T-cell (primary cell): ENCODE measurements at regions not wholly inside any gene's neighbourhood (a gene's known extent, or its start where the extent isn't known, plus 50 kb on each side); places are given as distances from the start of the nearest gene placed in this dataset.
"Not testable (repeated sequence)": the region's sequence is repeated elsewhere in the genome, so short reads cannot be mapped to it uniquely, and the experiment has no call there.

Experiments
- ATAC-seq, 4 experiments: fragments of 200-7000 bp in 3 of 4; fragments of 150-1000 bp in 1 of 4; cut with Tn5 transposase; replicated peaks in 1 of 4; 1 replicate in 3 of 4; 2 replicates in 1 of 4; pipeline ENCODE4 v1.10.0; 2021; ENCODE audit warnings: moderate library complexity in 3 of 4, mild to moderate bottlenecking in 2 of 4, moderate number of reproducible peaks in 1 of 4
- CTCF ChIA-PET, 2 donors: fragments of 300-600 bp; sonication (Branson Sonifier 250); formaldehyde crosslinking; loops; one replicate each; lab custom pipeline; 2022; ENCODE audit warnings: antibody characterized with exemption in 2 of 2; lab: Charles Lee
- POLR2A ChIA-PET, 2 donors: fragments of 300-600 bp; sonication (Branson Sonifier 250); formaldehyde crosslinking; loops; one replicate each; lab custom pipeline; 2022; ENCODE audit warnings: antibody characterized with exemption in 2 of 2; lab: Charles Lee
- DNase-seq, 35 experiments: peaks; one replicate each; pipeline versions ENCODE4 v3.0.0 to v3.0.0-alpha.2; 2013 to 2023
- H3K27ac ChIP-seq: one replicate; pipeline ENCODE4 v1.5.1; 2013; ENCODE audit warnings: low read length
- H3K27me3 ChIP-seq, 2 experiments: replicated peaks in 1 of 2; 1 replicate in 1 of 2; 2 replicates in 1 of 2; pipeline versions ENCODE4 v1.6.1 to v1.7.0; 2013; ENCODE audit warnings: low read length in 1 of 2, mixed read lengths in 1 of 2; ENCODE audit not compliant: control insufficient read depth in 2 of 2, insufficient read depth in 2 of 2; ENCODE audit errors: extremely low read depth in 1 of 2
- H3K36me3 ChIP-seq, 2 donors: 1 replicate in 1 of 2; 2 replicates in 1 of 2; pipeline versions ENCODE4 v1.6.1 to v1.7.0; 2013; ENCODE audit warnings: low read length in 1 of 2; ENCODE audit not compliant: control insufficient read depth in 2 of 2, insufficient read depth in 1 of 2; ENCODE audit errors: extremely low read depth in 1 of 2
- H3K4me1 ChIP-seq, 2 experiments: 1 replicate in 1 of 2; 2 replicates in 1 of 2; pipeline versions ENCODE4 v1.6.1 to v1.7.0; 2013; ENCODE audit warnings: low read length in 2 of 2, mixed read lengths in 1 of 2; ENCODE audit not compliant: insufficient read depth in 2 of 2, control insufficient read depth in 1 of 2; ENCODE audit errors: extremely low read depth in 1 of 2
- H3K4me3 ChIP-seq, 2 donors: 1 replicate in 1 of 2; 2 replicates in 1 of 2; pipeline versions ENCODE4 v1.5.1 to v1.7.0; 2013; ENCODE audit warnings: mild to moderate bottlenecking in 2 of 2, low read length in 1 of 2, moderate library complexity in 1 of 2; ENCODE audit not compliant: control insufficient read depth in 1 of 2; ENCODE audit errors: extremely low read depth in 1 of 2
- H3K9me3 ChIP-seq: 2 replicates; pipeline ENCODE4 v1.7.0; 2013
- H3K27ac Mint-ChIP-seq, 2 donors: one replicate each; pipeline ENCODE4 v1.8.0; 2020 to 2021; ENCODE audit warnings: mild to moderate bottlenecking in 2 of 2, mixed read lengths in 2 of 2
- H3K27me3 Mint-ChIP-seq, 2 donors: one replicate each; pipeline ENCODE4 v1.8.0; 2021 to 2022; ENCODE audit warnings: mixed read lengths in 2 of 2
- H3K36me3 Mint-ChIP-seq: one replicate; pipeline ENCODE4 v1.8.0; 2021; ENCODE audit warnings: mixed read lengths
- H3K4me1 Mint-ChIP-seq, 3 donors: one replicate each; pipeline ENCODE4 v1.8.0; 2020 to 2022; ENCODE audit warnings: mixed read lengths in 3 of 3, mild to moderate bottlenecking in 1 of 3
- H3K4me3 Mint-ChIP-seq, 3 donors: one replicate each; pipeline ENCODE4 v1.8.0; 2020 to 2022; ENCODE audit warnings: mild to moderate bottlenecking in 3 of 3, mixed read lengths in 3 of 3, moderate library complexity in 3 of 3
- H3K9me3 Mint-ChIP-seq, 3 donors: one replicate each; pipeline ENCODE4 v1.8.0; 2020 to 2022; ENCODE audit warnings: mixed read lengths in 3 of 3
- WGBS: methylation state at CpG from one replicate; pipeline ENCODE4 v1.1.5; 2013; ENCODE audit warnings: missing lambda C conversion rate; ENCODE audit not compliant: insufficient coverage; 5-methylcytosine and 5-hydroxymethylcytosine counted together

GRCh38 chr7:104264285-104264684 is 56.5 kb upstream of the ORC5 start:
- no peaks in the 10 kb centered on the region for H3K9me3 ChIP-seq
- Mint-ChIP-seq H3K36me3 (no peaks in the 10 kb centered on the region), H3K9me3 (peaks cover 8 to 25% (median 15%) of the 10 kb centered on the region in 3 donors), H3K27me3 (peaks cover 40 to 41% of the 10 kb centered on the region in 2 donors), H3K27ac (no peak overlapping the region), H3K4me3 (no peak overlapping the region), H3K4me1 (no peaks in the 10 kb centered on the region)
- H3K27ac ChIP-seq = no peak overlapping the region
- no peak for ATAC-seq
- no peak for DNase-seq
- POLR2A ChIA-PET = no interaction called here
- no peaks in the 10 kb centered on the region for H3K4me1 ChIP-seq
- CTCF ChIA-PET = no interaction called here
- H3K36me3 ChIP-seq = no peaks in the 10 kb centered on the region
- 74% methylated on average over 3 of the region's 3 CpGs for WGBS
- peaks cover 0 to 7% of the 10 kb centered on the region in 2 experiments for H3K27me3 ChIP-seq
- no peak overlapping the region for H3K4me3 ChIP-seq

DNA sequence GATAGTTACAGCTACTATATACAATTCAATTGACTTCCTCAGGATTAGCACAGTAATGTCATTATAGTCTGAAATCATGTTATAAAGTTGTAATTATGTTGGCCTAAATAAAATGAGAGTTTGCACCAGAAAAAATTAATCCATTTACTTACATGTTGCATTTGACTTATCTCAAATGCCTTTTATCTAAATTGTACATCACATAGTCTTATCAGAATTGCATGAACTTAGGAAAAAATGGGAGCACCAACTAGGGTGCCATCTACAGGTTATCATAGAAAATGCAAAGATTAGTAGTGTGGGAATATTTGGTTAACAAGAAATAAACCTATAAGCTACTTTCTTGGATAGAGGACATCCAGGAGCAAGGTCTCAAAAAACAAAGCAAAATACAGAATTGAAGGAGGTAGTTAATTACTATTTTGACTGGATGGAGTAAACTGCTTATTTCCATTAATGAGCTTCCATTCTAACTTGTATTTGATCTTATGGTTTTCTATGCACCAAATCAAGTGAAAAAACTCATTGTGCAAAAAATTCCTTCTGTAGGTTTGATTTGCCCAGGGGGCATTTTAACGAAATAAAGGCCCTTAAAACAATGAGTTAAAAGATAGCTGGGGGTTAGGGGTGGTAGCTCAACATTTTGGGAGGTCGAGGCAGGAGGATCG is 60.0 kb upstream of the ORC5 start:
- CTCF ChIA-PET = interaction anchor here (0.7 to 1.6 kb wide), 2 partner anchors 36 kb away, joined by 3 to 7 read pairs; no protein-coding TSS in a partner anchor
- H3K4me3 ChIP-seq = no peak overlapping the region
- H3K27me3 Mint-ChIP-seq = peaks cover 22 to 33% of the 10 kb centered on the region in 2 donors
- peaks cover 8 to 19% (median 12%) of the 10 kb centered on the region in 3 donors for H3K9me3 Mint-ChIP-seq
- peaks cover 0 to 7% of the 10 kb centered on the region in 2 experiments for H3K27me3 ChIP-seq
- POLR2A ChIA-PET = interaction anchor here in 1 of 2 donors (0.6 kb wide), 1 partner anchor 663 kb away, joined by 3 read pairs; no protein-coding TSS in a partner anchor
- H3K4me3 Mint-ChIP-seq = no peak overlapping the region
- no peak overlapping the region for H3K27ac ChIP-seq
- no peaks in the 10 kb centered on the region for H3K9me3 ChIP-seq
- no peak for ATAC-seq
- no CpG with 5 or more reads among the region's 3 CpGs for WGBS
- H3K4me1 ChIP-seq = no peaks in the 10 kb centered on the region
- no peaks in the 10 kb centered on the region for H3K36me3 ChIP-seq
- DNase-seq = no peak
- H3K36me3 Mint-ChIP-seq = no peaks in the 10 kb centered on the region
- no peak overlapping the region for H3K27ac Mint-ChIP-seq
- no peaks in the 10 kb centered on the region for H3K4me1 Mint-ChIP-seq

- no peak overlapping the region for H3K27ac Mint-ChIP-seq
- H3K36me3 ChIP-seq = no peaks in the 10 kb centered on the region
- ChIA-PET CTCF (no interaction called here), POLR2A (no interaction called here)
- H3K4me1 ChIP-seq = no peaks in the 10 kb centered on the region
- no peak overlapping the region for H3K4me3 ChIP-seq
- peaks cover 5 to 12% (median 8%) of the 10 kb centered on the region in 3 donors for H3K9me3 Mint-ChIP-seq
- ATAC-seq (no peak), DNase-seq (no peak)
- no peaks in the 10 kb centered on the region for H3K9me3 ChIP-seq
- H3K27me3 Mint-ChIP-seq = peaks cover 26 to 34% of the 10 kb centered on the region in 2 donors
- H3K27me3 ChIP-seq = peaks cover 0 to 9% of the 10 kb centered on the region in 2 experiments
- H3K27ac ChIP-seq = no peak overlapping the region
- no peaks in the 10 kb centered on the region for H3K4me1 Mint-ChIP-seq
- H3K36me3 Mint-ChIP-seq = no peaks in the 10 kb centered on the region
- no peak overlapping the region for H3K4me3 Mint-ChIP-seq
- 0% methylated on average over 1 of the region's 2 CpGs for WGBS
These were observed 56.5 kb upstream of the LHFPL3 start for GRCh38 chr7:104271948-104272347.

DNA sequence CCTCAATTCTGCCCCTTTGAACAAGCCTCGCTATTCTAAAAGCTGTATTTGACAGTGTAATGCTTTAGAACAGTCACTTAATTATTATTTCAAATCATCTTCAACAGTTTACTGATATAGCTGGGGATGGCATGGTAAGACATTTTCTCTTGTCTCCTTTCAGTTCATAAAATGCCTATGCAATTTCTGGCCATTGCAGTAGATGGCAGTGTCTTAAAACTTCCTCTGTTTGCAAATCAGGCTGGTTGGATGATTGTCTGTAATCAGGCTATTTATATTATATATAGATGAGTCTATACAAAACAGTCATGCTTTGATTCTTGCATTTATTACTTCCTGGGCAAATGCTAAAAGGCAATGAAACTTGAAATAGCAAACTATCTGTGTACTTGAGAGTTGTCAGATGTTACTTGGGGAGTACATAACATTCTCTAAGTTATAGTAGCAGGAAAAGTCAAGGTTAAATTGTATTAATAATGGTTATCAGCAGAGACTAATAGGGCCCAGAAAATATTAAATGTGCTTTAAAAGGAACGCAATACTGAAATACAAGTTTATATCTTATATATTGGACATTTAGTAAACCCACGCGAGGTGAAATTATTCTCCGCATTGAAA is 55.5 kb upstream of the LHFPL3 start:
- peaks cover 23 to 31% of the 10 kb centered on the region in 2 donors for H3K27me3 Mint-ChIP-seq
- Histone ChIP-seq H3K4me1 (no peaks in the 10 kb centered on the region), H3K4me3 (no peak overlapping the region), H3K9me3 (no peaks in the 10 kb centered on the region), H3K27ac (no peak overlapping the region), H3K27me3 (peaks cover 0 to 11% of the 10 kb centered on the region in 2 experiments), H3K36me3 (no peaks in the 10 kb centered on the region)
- WGBS = no CpG with 5 or more reads among the region's 5 CpGs
- ATAC-seq = no peak
- CTCF ChIA-PET = no interaction called here
- DNase-seq = peak in 1 of 35 experiments; percentile 3
- no peaks in the 10 kb centered on the region for H3K36me3 Mint-ChIP-seq
- no peaks in the 10 kb centered on the region for H3K4me1 Mint-ChIP-seq
- no peak overlapping the region for H3K4me3 Mint-ChIP-seq
- peaks cover 5 to 12% (median 11%) of the 10 kb centered on the region in 3 donors for H3K9me3 Mint-ChIP-seq
- POLR2A ChIA-PET = no interaction called here
- no peak overlapping the region for H3K27ac Mint-ChIP-seq

- Mint-ChIP-seq H3K27me3 (peaks cover 12 to 13% of the 10 kb centered on the region in 2 donors), H3K9me3 (peaks cover 5 to 15% (median 12%) of the 10 kb centered on the region in 3 donors), H3K36me3 (no peaks in the 10 kb centered on the region), H3K4me1 (no peaks in the 10 kb centered on the region), H3K27ac (no peak overlapping the region), H3K4me3 (no peak overlapping the region)
- Histone ChIP-seq H3K4me3 (no peak overlapping the region), H3K9me3 (no peaks in the 10 kb centered on the region), H3K36me3 (no peaks in the 10 kb centered on the region), H3K27me3 (peaks cover 0 to 4% of the 10 kb centered on the region in 2 experiments), H3K4me1 (no peaks in the 10 kb centered on the region), H3K27ac (no peak overlapping the region)
- ChIA-PET CTCF (interaction anchor here in 1 of 2 donors (0.7 kb wide), 1 partner anchor 369 kb away, joined by 3 read pairs; no protein-coding TSS in a partner anchor), POLR2A (no interaction called here)
- ATAC-seq (no peak), DNase-seq (no peak)
- WGBS = 20% methylated on average over 1 of the region's 3 CpGs
These were observed 52.5 kb upstream of the LHFPL3 start for GRCh38 chr7:104275900-104276299.

DNA sequence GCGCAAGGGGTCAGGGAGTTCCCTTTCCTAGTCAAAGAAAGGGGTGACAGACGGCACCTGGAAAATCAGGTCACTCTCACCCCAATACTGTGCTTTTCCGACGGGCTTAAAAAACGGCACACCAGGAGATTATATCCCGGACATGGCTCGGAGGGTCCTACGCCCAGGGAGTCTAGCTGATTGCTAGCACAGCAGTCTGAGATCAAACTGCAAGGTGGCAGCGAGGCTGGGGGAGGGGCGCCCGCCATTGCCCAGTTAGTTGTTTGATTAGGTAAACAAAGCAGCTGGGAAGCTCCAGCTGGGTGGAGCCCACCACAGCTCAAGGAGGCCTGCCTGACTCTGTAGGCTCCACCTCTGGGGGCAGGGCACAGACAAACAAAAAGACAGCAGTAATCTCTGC is 51.7 kb upstream of the LHFPL3 start:
- H3K4me1 Mint-ChIP-seq, H3K4me1 ChIP-seq, CTCF ChIA-PET, H3K9me3 ChIP-seq, H3K27me3 ChIP-seq, DNase-seq, H3K4me3 Mint-ChIP-seq, H3K27ac ChIP-seq, H3K36me3 Mint-ChIP-seq, ATAC-seq, H3K27ac Mint-ChIP-seq, H3K36me3 ChIP-seq, H3K4me3 ChIP-seq: not testable (repeated sequence)
- 78% methylated on average over 3 of the region's 11 CpGs for WGBS
- H3K9me3 Mint-ChIP-seq = peaks cover 5 to 15% (median 12%) of the 10 kb centered on the region in 3 donors
- POLR2A ChIA-PET = interaction anchor here in 1 of 2 donors (0.5 kb wide), 1 partner anchor 16 kb away, joined by 3 read pairs; no protein-coding TSS in a partner anchor
- peaks cover 12 to 13% of the 10 kb centered on the region in 2 donors for H3K27me3 Mint-ChIP-seq
